ENCODE measurements at regions not wholly inside any gene's neighbourhood (a gene's known extent, or its start where the extent isn't known, plus 50 kb on each side); places are given as distances from the start of the nearest gene placed in this dataset.
"Not testable (repeated sequence)": the region's sequence is repeated elsewhere in the genome, so short reads cannot be mapped to it uniquely, and the experiment has no call there.

GRCh38 chr3:34909679-34910078 is 729.6 kb upstream of the ARPP21 start:
- FAIRE-seq; ATAC-seq; intact Hi-C loops (cut with micrococcal nuclease; ENCODE audit: unreplicated experiment); H4K20me1 ChIP-seq (ENCODE audit: control insufficient read depth, insufficient read depth); in situ Hi-C loops (cut with MboI); CTCF ChIA-PET; H3K79me2 ChIP-seq (ENCODE audit: control insufficient read depth, insufficient read depth, low read length); H3K27me3 ChIP-seq (replicated peaks in 1 of 2; ENCODE audit: control insufficient read depth in 2 of 2, insufficient read depth in 2 of 2, low read length in 1 of 2); H3K9me3 ChIP-seq (replicated peaks; ENCODE audit: control insufficient read depth, insufficient read depth, low read length); H3K4me3 ChIP-seq; DNase-seq (ENCODE audit: low read depth, low spot score); H3K4me1 ChIP-seq (ENCODE audit: control insufficient read depth, insufficient read depth, low read length); H3K9ac ChIP-seq (ENCODE audit: control insufficient read depth, insufficient read depth, low read length); BruUV-seq (replicated peaks); H3K4me2 ChIP-seq (ENCODE audit: control insufficient read depth, insufficient read depth); POLR2A ChIA-PET; SMC1A ChIA-PET (ENCODE audit: uncharacterized antibody, unreplicated experiment); H3K36me3 ChIP-seq (ENCODE audit: control insufficient read depth in 2 of 2, insufficient read depth in 2 of 2, low read length in 1 of 2); H3K27ac ChIP-seq (ENCODE audit: control insufficient read depth, insufficient read depth); H2AFZ ChIP-seq (ENCODE audit: control insufficient read depth, low read depth, low read length); RAD21 ChIA-PET (ENCODE audit: unreplicated experiment): not testable (repeated sequence)
- WGBS (ENCODE audit: insufficient coverage, insufficient replicate concordance, low lambda C conversion rate, missing lambda C conversion rate) = 82% methylated on average over 4 of the region's 4 CpGs

- no TSS peak for BruUV-seq (replicated peaks)
- no peaks in the 10 kb centered on the region for H3K4me1 ChIP-seq (ENCODE audit: control insufficient read depth, insufficient read depth, low read length)
These were observed 720.3 kb upstream of the ARPP21 start for GRCh38 chr3:34919025-34919424.

More at GRCh38 chr3:34919025-34919424, 720.3 kb upstream of the ARPP21 start:
- intact Hi-C loops (cut with micrococcal nuclease; ENCODE audit: unreplicated experiment) (no loop called here), in situ Hi-C loops (cut with MboI) (no loop called here)
- TF ChIP-seq EP300 (IDR thresholded peaks at IDR 0.05; ENCODE audit: borderline replicate concordance in 1 of 2, control insufficient read depth in 1 of 2, low read depth in 2 of 2, low read length in 2 of 2) = no peak
- no peak for TF ChIP-seq POU2F2 (IDR thresholded peaks at IDR 0.05; ENCODE audit: borderline replicate concordance, low read depth, low read length)
- no peak for TF ChIP-seq IKZF2 (IDR thresholded peaks at IDR 0.05)
- no peak for TF ChIP-seq CTCF (IDR thresholded peaks at IDR 0.05 in 2 of 3, conservative IDR thresholded peaks at IDR 0.05 in 1 of 3; ENCODE audit: control insufficient read depth in 2 of 3, extremely low read depth in 1 of 3, insufficient read depth in 1 of 3, low read depth in 3 of 3, low read length in 3 of 3)
- TF ChIP-seq CUX1 (IDR thresholded peaks at IDR 0.05; ENCODE audit: insufficient replicate concordance, low read depth, low read length) = no peak
- Histone ChIP-seq H3K36me3 (ENCODE audit: control insufficient read depth in 2 of 2, insufficient read depth in 2 of 2, low read length in 1 of 2) (no peaks in the 10 kb centered on the region), H3K27me3 (replicated peaks in 1 of 2; ENCODE audit: control insufficient read depth in 2 of 2, insufficient read depth in 2 of 2, low read length in 1 of 2) (no peaks in the 10 kb centered on the region), H3K4me2 (ENCODE audit: control insufficient read depth, insufficient read depth) (no peak overlapping the region), H2AFZ (ENCODE audit: control insufficient read depth, low read depth, low read length) (no peak overlapping the region), H3K9ac (ENCODE audit: control insufficient read depth, insufficient read depth, low read length) (no peak overlapping the region), H3K27ac (ENCODE audit: control insufficient read depth, insufficient read depth) (no peak overlapping the region), H3K79me2 (ENCODE audit: control insufficient read depth, insufficient read depth, low read length) (no peaks in the 10 kb centered on the region), H3K9me3 (replicated peaks; ENCODE audit: control insufficient read depth, insufficient read depth, low read length) (no peaks in the 10 kb centered on the region), H3K4me3 (no peak overlapping the region), H4K20me1 (ENCODE audit: control insufficient read depth, insufficient read depth) (no peaks in the 10 kb centered on the region)
- DNase-seq (ENCODE audit: low read depth, low spot score) = no peak
- ChIA-PET CTCF (no interaction called here), POLR2A (no interaction called here), SMC1A (ENCODE audit: uncharacterized antibody, unreplicated experiment) (no interaction called here), RAD21 (ENCODE audit: unreplicated experiment) (no interaction called here)
- FAIRE-seq = no peak
- no peak for ATAC-seq
